ENCODE measurements at regions not wholly inside any gene's neighbourhood (a gene's known extent, or its start where the extent isn't known, plus 50 kb on each side); places are given as distances from the start of the nearest gene placed in this dataset.
A peak's percentile ranks its signal among the peaks of the same experiment; 100 is the strongest.

GRCh38 chr1:38565020-38565491 is 294.5 kb downstream of the RRAGC start:
- H3K27ac Mint-ChIP-seq: no peak overlapping the region
- H3K4me1 Mint-ChIP-seq: peaks cover 23% of the 10 kb centered on the region
- H3K36me3 Mint-ChIP-seq (ENCODE audit: low read depth): no peaks in the 10 kb centered on the region
- H3K9me3 Mint-ChIP-seq: no peaks in the 10 kb centered on the region
- ATAC-seq (ENCODE audit: low read depth) (no peak), DNase-seq (no peak)
- ChIA-PET POLR2A (no interaction called here), CTCF (interaction anchor here (1.4 kb wide), 1 partner anchor 26 kb away, joined by 4 read pairs; no protein-coding TSS in a partner anchor)
- no peak overlapping the region for H3K4me3 Mint-ChIP-seq
- intact Hi-C loops (cut with micrococcal nuclease): no loop called here
- TF ChIP-seq CTCF (IDR thresholded peaks at IDR 0.05): no peak
- peaks cover 15% of the 10 kb centered on the region for H3K27me3 Mint-ChIP-seq

GRCh38 chr1:38563942-38564735 is 295.4 kb downstream of the RRAGC start:
- ChIA-PET CTCF (interaction anchor here (1.4 kb wide), 1 partner anchor 25 kb away, joined by 4 read pairs; no protein-coding TSS in a partner anchor), POLR2A (no interaction called here)
- ATAC-seq (ENCODE audit: low read depth): no peak
- Mint-ChIP-seq H3K36me3 (ENCODE audit: low read depth) (no peaks in the 10 kb centered on the region), H3K27me3 (peaks cover 8% of the 10 kb centered on the region), H3K4me1 (peaks cover 32% of the 10 kb centered on the region), H3K9me3 (no peaks in the 10 kb centered on the region), H3K4me3 (no peak overlapping the region), H3K27ac (no peak overlapping the region)
- no peak for DNase-seq
- no peak for TF ChIP-seq CTCF (IDR thresholded peaks at IDR 0.05)
- intact Hi-C loops (cut with micrococcal nuclease): no loop called here

GRCh38 chr1:38561725-38562124 is 297.8 kb downstream of the RRAGC start:
- DNase-seq (no peak), ATAC-seq (ENCODE audit: low read depth) (no peak)
- intact Hi-C loops (cut with micrococcal nuclease): no loop called here
- H3K36me3 Mint-ChIP-seq (ENCODE audit: low read depth): no peaks in the 10 kb centered on the region
- H3K9me3 Mint-ChIP-seq: no peaks in the 10 kb centered on the region
- H3K4me1 Mint-ChIP-seq: peaks cover 55% of the 10 kb centered on the region
- TF ChIP-seq CTCF (IDR thresholded peaks at IDR 0.05): no peak
- peaks cover 4% of the 10 kb centered on the region for H3K27me3 Mint-ChIP-seq
- peak overlapping the region; percentile 15 for H3K27ac Mint-ChIP-seq
- no peak overlapping the region for H3K4me3 Mint-ChIP-seq
- ChIA-PET POLR2A (no interaction called here), CTCF (no interaction called here)

- Mint-ChIP-seq H3K36me3 (ENCODE audit: low read depth) (no peaks in the 10 kb centered on the region), H3K9me3 (no peaks in the 10 kb centered on the region), H3K4me1 (peaks cover 55% of the 10 kb centered on the region), H3K4me3 (no peak overlapping the region), H3K27ac (peak overlapping the region; percentile 61), H3K27me3 (no peaks in the 10 kb centered on the region)
- no peak for DNase-seq
- ATAC-seq (ENCODE audit: low read depth): no peak
- no peak for TF ChIP-seq CTCF (IDR thresholded peaks at IDR 0.05)
- ChIA-PET CTCF (no interaction called here), POLR2A (interaction anchor here (4.4 kb wide), 1 partner anchor 85 kb away, joined by 85 read pairs; no protein-coding TSS in a partner anchor)
- intact Hi-C loops (cut with micrococcal nuclease): no loop called here
Observed at GRCh38 chr1:38561110-38561509, 298.5 kb downstream of the RRAGC start.

GRCh38 chr1:38560457-38560856 is 299.1 kb downstream of the RRAGC start:
- intact Hi-C loops (cut with micrococcal nuclease): no loop called here
- Mint-ChIP-seq H3K36me3 (ENCODE audit: low read depth) (no peaks in the 10 kb centered on the region), H3K27me3 (no peaks in the 10 kb centered on the region), H3K9me3 (no peaks in the 10 kb centered on the region), H3K27ac (peak overlapping the region; percentile 93), H3K4me1 (peaks cover 60% of the 10 kb centered on the region), H3K4me3 (peak overlapping the region; percentile 50)
- no peak for TF ChIP-seq CTCF (IDR thresholded peaks at IDR 0.05)
- ChIA-PET CTCF (no interaction called here), POLR2A (interaction anchor here (0.5 to 4.4 kb wide), 3 partner anchors 20 to 84 kb away, joined by 3 to 85 read pairs (median 8); no protein-coding TSS in a partner anchor)
- ATAC-seq (ENCODE audit: low read depth) (no peak), DNase-seq (no peak)

Data from activated B cell treated with CpG ODN at 0.5 μM for 24 hours (primary cell).